ENCODE measurements at regions not wholly inside any gene's neighbourhood (a gene's known extent, or its start where the extent isn't known, plus 50 kb on each side); places are given as distances from the start of the nearest gene placed in this dataset.

DNA sequence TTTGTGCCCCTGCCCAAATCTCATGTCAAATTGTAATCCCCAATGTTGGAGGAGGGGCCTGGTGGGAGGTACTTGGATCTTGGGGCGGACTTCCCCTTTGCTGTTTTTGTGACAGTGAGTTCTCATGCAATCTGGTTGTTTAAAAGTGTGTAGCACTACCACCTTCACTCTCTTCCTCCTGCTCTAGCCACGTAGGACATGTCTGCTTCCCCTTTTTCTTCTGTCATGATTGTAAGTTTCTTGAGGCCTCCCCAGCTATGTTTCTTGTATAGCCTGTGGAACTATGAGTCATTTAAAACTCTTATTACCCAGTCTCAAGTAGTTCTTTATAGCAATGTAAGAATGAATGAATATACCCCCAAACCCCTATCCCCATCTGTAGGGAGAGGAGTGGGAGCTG is 1013.7 kb upstream of the MAP3K7 start:
- DNase-seq (ENCODE audit: low spot score in 2 of 2) = no peak
- peaks cover 4% of the 10 kb centered on the region for H3K36me3 ChIP-seq
- no peaks in the 10 kb centered on the region for H3K9me3 ChIP-seq
- no peak for TF ChIP-seq POLR2AphosphoS5 (IDR thresholded peaks at IDR 0.05)
- TF ChIP-seq, protein P1, sequence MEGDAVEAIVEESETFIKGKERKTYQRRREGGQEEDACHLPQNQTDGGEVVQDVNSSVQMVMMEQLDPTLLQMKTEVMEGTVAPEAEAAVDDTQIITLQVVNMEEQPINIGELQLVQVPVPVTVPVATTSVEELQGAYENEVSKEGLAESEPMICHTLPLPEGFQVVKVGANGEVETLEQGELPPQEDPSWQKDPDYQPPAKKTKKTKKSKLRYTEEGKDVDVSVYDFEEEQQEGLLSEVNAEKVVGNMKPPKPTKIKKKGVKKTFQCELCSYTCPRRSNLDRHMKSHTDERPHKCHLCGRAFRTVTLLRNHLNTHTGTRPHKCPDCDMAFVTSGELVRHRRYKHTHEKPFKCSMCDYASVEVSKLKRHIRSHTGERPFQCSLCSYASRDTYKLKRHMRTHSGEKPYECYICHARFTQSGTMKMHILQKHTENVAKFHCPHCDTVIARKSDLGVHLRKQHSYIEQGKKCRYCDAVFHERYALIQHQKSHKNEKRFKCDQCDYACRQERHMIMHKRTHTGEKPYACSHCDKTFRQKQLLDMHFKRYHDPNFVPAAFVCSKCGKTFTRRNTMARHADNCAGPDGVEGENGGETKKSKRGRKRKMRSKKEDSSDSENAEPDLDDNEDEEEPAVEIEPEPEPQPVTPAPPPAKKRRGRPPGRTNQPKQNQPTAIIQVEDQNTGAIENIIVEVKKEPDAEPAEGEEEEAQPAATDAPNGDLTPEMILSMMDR (IDR thresholded peaks at IDR 0.05) = no peak
- TF ChIP-seq POLR2A (IDR thresholded peaks at IDR 0.05) = no peak
- no peak overlapping the region for H3K27ac ChIP-seq
- intact Hi-C loops (cut with DNase I; ENCODE audit: low total_unique reads) = no loop called here
- H3K4me1 ChIP-seq = no peaks in the 10 kb centered on the region
- no peak overlapping the region for H3K4me3 ChIP-seq
- H3K27me3 ChIP-seq = no peaks in the 10 kb centered on the region

DNA sequence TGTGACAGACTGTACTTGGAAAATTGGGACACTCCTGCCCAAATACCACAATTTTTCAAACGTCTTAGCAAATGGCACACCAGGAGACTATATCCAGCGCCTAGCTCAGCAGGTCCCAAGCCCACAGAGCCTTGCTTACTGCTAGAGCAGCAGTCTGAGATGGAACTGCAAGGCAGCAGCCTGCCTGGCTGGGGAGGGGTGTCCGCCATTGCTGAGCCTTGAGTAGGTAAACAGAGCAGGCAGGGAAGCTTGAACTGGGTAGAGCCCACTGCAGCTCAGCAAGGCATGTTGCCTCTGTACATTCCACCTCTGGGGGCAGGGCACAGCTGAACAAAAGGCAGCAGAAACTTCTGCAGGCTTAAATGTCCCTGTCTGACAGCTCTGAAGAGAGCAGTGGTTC is 1003.3 kb upstream of the MAP3K7 start:
- TF ChIP-seq, protein P1 (IDR thresholded peaks at IDR 0.05) = no peak
- TF ChIP-seq POLR2A (IDR thresholded peaks at IDR 0.05) (no peak), POLR2AphosphoS5 (IDR thresholded peaks at IDR 0.05) (no peak)
- Histone ChIP-seq H3K27ac (no peak overlapping the region), H3K4me1 (no peaks in the 10 kb centered on the region), H3K4me3 (no peak overlapping the region), H3K36me3 (no peaks in the 10 kb centered on the region), H3K9me3 (no peaks in the 10 kb centered on the region), H3K27me3 (no peaks in the 10 kb centered on the region)
- no peak for DNase-seq (ENCODE audit: low spot score in 2 of 2)
- intact Hi-C loops (cut with DNase I; ENCODE audit: low total_unique reads) = no loop called here

DNA sequence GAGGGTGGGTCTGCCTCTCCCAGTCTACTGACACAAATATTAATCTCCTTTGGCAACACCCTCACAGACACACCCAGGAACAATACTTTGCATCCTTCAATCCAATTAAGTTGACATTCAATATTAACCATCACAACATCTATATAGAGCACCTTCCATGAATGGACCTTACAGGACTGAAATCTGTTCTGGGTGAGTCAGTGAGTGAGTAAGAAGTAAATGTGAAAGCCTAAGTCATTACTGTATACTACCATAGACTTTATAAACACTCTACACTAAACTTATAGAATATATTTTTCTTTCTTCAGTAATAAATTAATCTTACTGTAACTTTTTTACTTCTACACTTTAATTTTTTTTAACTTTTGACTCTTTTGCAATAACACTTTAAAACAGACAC is 993.8 kb upstream of the MAP3K7 start:
- Histone ChIP-seq H3K27ac (no peak overlapping the region), H3K9me3 (no peaks in the 10 kb centered on the region), H3K27me3 (no peaks in the 10 kb centered on the region), H3K36me3 (no peaks in the 10 kb centered on the region), H3K4me3 (no peak overlapping the region), H3K4me1 (no peaks in the 10 kb centered on the region)
- no peak for DNase-seq (ENCODE audit: low spot score in 2 of 2)
- TF ChIP-seq POLR2A (IDR thresholded peaks at IDR 0.05) (no peak), POLR2AphosphoS5 (IDR thresholded peaks at IDR 0.05) (no peak)
- TF ChIP-seq, protein P1 (IDR thresholded peaks at IDR 0.05) = no peak
- intact Hi-C loops (cut with DNase I; ENCODE audit: low total_unique reads) = no loop called here

DNA sequence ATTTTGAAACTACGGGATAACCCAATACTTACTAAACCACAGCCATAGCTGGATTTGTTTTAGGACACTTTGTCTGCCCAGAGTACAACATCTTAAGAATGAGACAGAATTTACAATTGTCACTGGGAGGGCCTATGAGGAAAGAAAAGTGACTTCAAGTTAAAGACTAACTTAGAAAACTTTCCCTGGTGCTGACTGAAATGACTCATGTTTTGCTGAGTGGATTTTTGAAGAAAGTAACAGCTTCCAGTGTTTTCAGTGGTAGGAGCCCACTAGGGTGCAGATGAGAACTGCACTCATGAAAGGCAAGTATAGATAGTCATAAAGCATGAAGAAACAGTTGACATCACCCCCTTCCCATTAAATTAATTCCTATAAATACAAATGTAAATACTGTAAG is 988.2 kb upstream of the MAP3K7 start:
- H3K4me1 ChIP-seq = no peaks in the 10 kb centered on the region
- no peaks in the 10 kb centered on the region for H3K9me3 ChIP-seq
- H3K27ac ChIP-seq = no peak overlapping the region
- no peak for DNase-seq (ENCODE audit: low spot score in 2 of 2)
- no peaks in the 10 kb centered on the region for H3K27me3 ChIP-seq
- intact Hi-C loops (cut with DNase I; ENCODE audit: low total_unique reads) = no loop called here
- H3K4me3 ChIP-seq = no peak overlapping the region
- TF ChIP-seq, protein P1 (IDR thresholded peaks at IDR 0.05) = no peak
- no peak for TF ChIP-seq POLR2A (IDR thresholded peaks at IDR 0.05)
- TF ChIP-seq POLR2AphosphoS5 (IDR thresholded peaks at IDR 0.05) = no peak
- no peaks in the 10 kb centered on the region for H3K36me3 ChIP-seq

DNA sequence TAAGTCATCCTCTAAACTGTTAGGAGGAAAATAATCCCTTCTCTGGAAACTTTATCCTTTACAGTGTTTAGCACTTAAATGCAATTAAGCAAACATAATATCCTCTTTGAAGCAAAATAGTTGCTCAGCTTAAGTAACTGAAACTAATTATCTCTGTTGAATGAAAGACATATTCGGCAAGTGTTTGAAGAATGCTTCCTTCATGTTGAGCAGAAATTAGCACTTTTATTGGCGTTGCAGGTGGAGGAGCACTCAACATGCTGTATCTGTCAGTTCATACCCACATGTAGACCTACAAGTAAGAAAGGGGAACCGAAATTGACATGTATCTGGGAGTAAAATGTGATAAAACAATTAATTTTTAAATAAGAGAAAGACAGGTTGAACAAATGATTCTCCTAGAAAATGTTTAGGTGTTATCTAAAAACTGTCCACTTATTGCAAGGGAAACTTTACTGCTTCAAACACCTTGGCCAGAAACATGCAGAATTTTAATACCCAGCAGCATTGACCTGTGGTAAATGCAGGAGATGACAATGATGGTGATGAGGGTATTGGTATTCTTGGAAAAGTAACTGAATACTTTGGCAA is 987.0 kb upstream of the MAP3K7 start:
- Histone ChIP-seq H3K36me3 (no peaks in the 10 kb centered on the region), H3K27me3 (no peaks in the 10 kb centered on the region), H3K27ac (no peak overlapping the region), H3K9me3 (no peaks in the 10 kb centered on the region), H3K4me1 (no peaks in the 10 kb centered on the region), H3K4me3 (no peak overlapping the region)
- no peak for DNase-seq (ENCODE audit: low spot score in 2 of 2)
- TF ChIP-seq, protein P1 (IDR thresholded peaks at IDR 0.05) = no peak
- no peak for TF ChIP-seq POLR2AphosphoS5 (IDR thresholded peaks at IDR 0.05)
- no peak for TF ChIP-seq POLR2A (IDR thresholded peaks at IDR 0.05)
- intact Hi-C loops (cut with DNase I; ENCODE audit: low total_unique reads) = no loop called here

Data from breast epithelium (tissue), 4 donors.